Body of pancreas (tissue), 4 donors: ENCODE measurements at regions not wholly inside any gene's neighbourhood (a gene's known extent, or its start where the extent isn't known, plus 50 kb on each side); places are given as distances from the start of the nearest gene placed in this dataset.

ENCODE experiments used
- ATAC-seq: fragments of 150-250 bp; one replicate; pipeline ENCODE4 v1.9.1; 2016
- DNase-seq, 4 donors: peaks; one replicate each; pipeline ENCODE4 v3.0.0-alpha.2; 2019
- H3K27ac ChIP-seq, 4 donors: fragments of 200-600 bp; sonication (generic); 1 replicate in 3 of 4; 2 replicates in 1 of 4; pipeline versions ENCODE4 v1.5.1 to v1.6.1; 2016 to 2019; ENCODE audit warnings: mild to moderate bottlenecking in 1 of 4, mixed read lengths in 1 of 4, moderate library complexity in 1 of 4
- H3K27me3 ChIP-seq, 2 donors: fragments of 200-600 bp; sonication (generic); one replicate each; pipeline ENCODE4 v1.6.0; 2016; ENCODE audit warnings: mild to moderate bottlenecking in 1 of 2
- H3K36me3 ChIP-seq, 2 donors: fragments of 200-600 bp; sonication (generic); replicated peaks in 1 of 2; 2 replicates each; pipeline ENCODE4 v1.5.1; 2016; ENCODE audit warnings: low read depth in 2 of 2; ENCODE audit not compliant: insufficient read depth in 1 of 2
- H3K4me1 ChIP-seq: fragments of 200-600 bp; sonication (generic); one replicate; pipeline ENCODE4 v1.6.0; 2016
- H3K4me3 ChIP-seq, 2 donors: fragments of 200-600 bp; sonication (generic); 1 replicate in 1 of 2; 2 replicates in 1 of 2; pipeline ENCODE4 v1.5.1; 2016 to 2019
- H3K9me3 ChIP-seq, 3 donors: fragments of 200-600 bp; sonication (generic); 1 replicate in 2 of 3; 2 replicates in 1 of 3; pipeline ENCODE4 v1.5.1; 2016
- POLR2A ChIP-seq, 3 donors: fragments of 450-650 bp; IDR thresholded peaks; one replicate each; pipeline ENCODE4 v1.6.1; 2016; ENCODE audit warnings: antibody characterized with exemption in 3 of 3, mild to moderate bottlenecking in 2 of 3
- WGBS, 2 donors: methylation state at CpG; one replicate each; pipeline ENCODE4 v1.1.5; 2017; 5-methylcytosine and 5-hydroxymethylcytosine counted together
- intact Hi-C: fragments of 100-400 bp; cut with DNase I; formaldehyde crosslinking; loops from one replicate; pipeline ENCODE4 v1.15.1; 2023
- TF ChIP-seq, protein P1 (sequence below), 7 experiments: fragments of 450-650 bp in 4 of 7; fragments of 200-600 bp in 3 of 7; sonication (generic) in 3 of 7; IDR thresholded peaks; one replicate each; pipeline ENCODE4 v1.5.1; 2016 to 2019; ENCODE audit warnings: antibody characterized with exemption in 7 of 7

DNA sequence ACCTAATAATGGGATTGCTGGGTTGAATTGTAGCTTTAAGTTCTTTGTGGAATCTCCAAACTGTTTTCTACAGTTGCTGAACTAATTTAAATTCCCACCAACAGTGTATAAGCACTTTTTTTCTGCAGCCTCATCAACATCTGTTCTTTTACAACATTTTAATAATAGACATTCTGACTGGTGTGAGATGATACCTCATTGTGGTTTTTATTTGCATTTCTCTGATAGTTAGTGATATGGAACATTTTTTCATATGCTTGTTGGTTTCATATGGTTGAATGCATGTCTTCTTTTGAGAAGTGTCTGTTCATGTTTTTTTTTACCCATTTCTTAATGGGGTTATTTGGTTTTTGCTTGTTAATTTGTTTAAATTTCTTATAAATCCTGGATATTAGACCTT lies 1718.9 kb downstream of the C4orf33 start:
- Histone ChIP-seq H3K36me3 (no peaks in the 10 kb centered on the region), H3K27me3 (no peaks in the 10 kb centered on the region), H3K27ac (no peak overlapping the region), H3K9me3 (no peaks in the 10 kb centered on the region), H3K4me1 (peaks cover 7% of the 10 kb centered on the region), H3K4me3 (no peak overlapping the region)
- intact Hi-C loops: no loop called here
- TF ChIP-seq POLR2A (IDR thresholded peaks at IDR 0.05): no peak
- ATAC-seq: no peak
- no peak for DNase-seq

DNA sequence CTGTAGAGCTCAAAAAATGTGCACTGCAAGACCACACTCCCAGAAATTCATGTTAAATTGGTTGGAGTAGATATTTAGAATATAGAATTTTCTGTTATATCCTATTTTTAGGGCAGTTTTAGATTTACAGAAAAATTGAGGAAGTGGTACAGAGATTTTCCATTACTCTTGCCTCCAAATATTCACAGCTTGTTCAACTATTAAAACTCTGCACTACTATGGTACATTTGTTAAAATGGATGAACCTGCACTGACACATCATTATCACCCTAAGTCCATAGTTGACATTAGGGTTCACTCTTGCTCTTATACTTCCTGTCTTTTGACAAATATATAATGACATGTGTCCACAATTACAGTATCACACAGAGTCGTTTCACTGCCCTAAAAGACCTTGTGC lies 1724.5 kb downstream of the C4orf33 start:
- H3K27ac ChIP-seq: no peak overlapping the region
- no peak for DNase-seq
- no peak for ATAC-seq
- no peak for TF ChIP-seq POLR2A (IDR thresholded peaks at IDR 0.05)
- TF ChIP-seq, protein P1, sequence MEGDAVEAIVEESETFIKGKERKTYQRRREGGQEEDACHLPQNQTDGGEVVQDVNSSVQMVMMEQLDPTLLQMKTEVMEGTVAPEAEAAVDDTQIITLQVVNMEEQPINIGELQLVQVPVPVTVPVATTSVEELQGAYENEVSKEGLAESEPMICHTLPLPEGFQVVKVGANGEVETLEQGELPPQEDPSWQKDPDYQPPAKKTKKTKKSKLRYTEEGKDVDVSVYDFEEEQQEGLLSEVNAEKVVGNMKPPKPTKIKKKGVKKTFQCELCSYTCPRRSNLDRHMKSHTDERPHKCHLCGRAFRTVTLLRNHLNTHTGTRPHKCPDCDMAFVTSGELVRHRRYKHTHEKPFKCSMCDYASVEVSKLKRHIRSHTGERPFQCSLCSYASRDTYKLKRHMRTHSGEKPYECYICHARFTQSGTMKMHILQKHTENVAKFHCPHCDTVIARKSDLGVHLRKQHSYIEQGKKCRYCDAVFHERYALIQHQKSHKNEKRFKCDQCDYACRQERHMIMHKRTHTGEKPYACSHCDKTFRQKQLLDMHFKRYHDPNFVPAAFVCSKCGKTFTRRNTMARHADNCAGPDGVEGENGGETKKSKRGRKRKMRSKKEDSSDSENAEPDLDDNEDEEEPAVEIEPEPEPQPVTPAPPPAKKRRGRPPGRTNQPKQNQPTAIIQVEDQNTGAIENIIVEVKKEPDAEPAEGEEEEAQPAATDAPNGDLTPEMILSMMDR (IDR thresholded peaks at IDR 0.05): no peak
- no peaks in the 10 kb centered on the region for H3K9me3 ChIP-seq
- no peak overlapping the region for H3K4me3 ChIP-seq
- 29 to 32% methylated on average over 1 of the region's 1 CpG for WGBS, 2 donors
- no peaks in the 10 kb centered on the region for H3K4me1 ChIP-seq
- no peaks in the 10 kb centered on the region for H3K27me3 ChIP-seq
- H3K36me3 ChIP-seq: no peaks in the 10 kb centered on the region
- intact Hi-C loops: no loop called here

DNA sequence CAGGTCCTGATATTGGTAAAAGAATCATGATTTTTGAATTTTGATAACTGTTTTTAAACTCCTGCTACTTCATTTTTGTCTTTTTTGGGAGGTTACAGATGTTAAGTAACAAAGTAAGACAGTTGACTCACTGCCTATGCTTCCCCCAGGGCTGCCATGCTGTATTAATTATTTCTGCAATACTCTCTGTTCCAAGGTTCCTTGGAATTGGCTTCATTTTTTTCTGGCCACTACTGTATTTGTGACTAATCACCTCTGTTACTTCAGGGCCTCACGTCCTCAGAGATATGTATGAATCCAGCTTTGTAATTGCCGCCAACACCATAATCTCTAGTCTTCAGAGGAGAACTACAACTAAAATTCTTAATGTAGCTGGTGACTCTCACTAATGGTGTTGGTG lies 1729.3 kb downstream of the C4orf33 start:
- intact Hi-C loops: no loop called here
- no peak overlapping the region for H3K4me3 ChIP-seq
- no peak overlapping the region for H3K27ac ChIP-seq
- WGBS, 2 donors: 69 to 80% methylated on average over 2 of the region's 2 CpGs
- no peaks in the 10 kb centered on the region for H3K4me1 ChIP-seq
- no peaks in the 10 kb centered on the region for H3K36me3 ChIP-seq
- ATAC-seq (no peak), DNase-seq (no peak)
- no peaks in the 10 kb centered on the region for H3K9me3 ChIP-seq
- no peaks in the 10 kb centered on the region for H3K27me3 ChIP-seq
- TF ChIP-seq, protein P1 (IDR thresholded peaks at IDR 0.05): no peak
- TF ChIP-seq POLR2A (IDR thresholded peaks at IDR 0.05): no peak

DNA sequence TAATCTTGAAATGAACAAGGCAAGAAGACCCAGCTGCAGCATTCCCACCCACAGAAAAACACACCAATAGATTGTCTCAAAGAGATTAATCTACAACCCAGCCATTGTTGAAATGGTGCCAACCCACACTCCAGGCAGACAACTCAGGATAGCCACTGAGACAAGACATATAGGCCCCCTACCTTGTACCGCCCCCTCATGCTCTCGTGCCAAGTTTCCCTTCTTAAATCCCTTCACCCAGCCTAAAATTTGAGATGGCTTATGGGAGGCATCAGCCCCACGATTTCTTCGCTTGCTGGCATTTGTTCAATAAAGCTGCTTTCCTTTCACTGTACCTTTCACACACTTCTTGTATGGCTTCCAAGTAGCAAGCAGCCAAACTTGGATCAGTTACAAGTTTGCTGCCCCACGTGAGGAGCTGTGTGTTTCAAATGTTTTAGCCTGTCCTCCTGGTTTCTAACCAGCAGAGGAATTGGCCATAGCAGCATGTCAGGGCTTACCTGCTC lies 1754.1 kb downstream of the C4orf33 start:
- ATAC-seq: peak; percentile 93
- no peaks in the 10 kb centered on the region for H3K9me3 ChIP-seq
- DNase-seq: peak; percentile 82 to 91 (median 86)
- intact Hi-C loops: no loop called here
- H3K4me1 ChIP-seq: peaks cover 48% of the 10 kb centered on the region
- peak overlapping the region in 1 of 2 donors; percentile 2 for H3K4me3 ChIP-seq
- no peaks in the 10 kb centered on the region for H3K36me3 ChIP-seq
- WGBS, 2 donors: 8% methylated on average over 5 of the region's 5 CpGs
- H3K27me3 ChIP-seq: no peaks in the 10 kb centered on the region
- H3K27ac ChIP-seq: peak overlapping the region; percentile 56 to 78 (median 66)
- TF ChIP-seq, protein P1 (IDR thresholded peaks at IDR 0.05): peak in 3 of 7 experiments; percentile 35 to 41 (median 41)
- TF ChIP-seq POLR2A (IDR thresholded peaks at IDR 0.05): peak in 1 of 3 donors; percentile 46

DNA sequence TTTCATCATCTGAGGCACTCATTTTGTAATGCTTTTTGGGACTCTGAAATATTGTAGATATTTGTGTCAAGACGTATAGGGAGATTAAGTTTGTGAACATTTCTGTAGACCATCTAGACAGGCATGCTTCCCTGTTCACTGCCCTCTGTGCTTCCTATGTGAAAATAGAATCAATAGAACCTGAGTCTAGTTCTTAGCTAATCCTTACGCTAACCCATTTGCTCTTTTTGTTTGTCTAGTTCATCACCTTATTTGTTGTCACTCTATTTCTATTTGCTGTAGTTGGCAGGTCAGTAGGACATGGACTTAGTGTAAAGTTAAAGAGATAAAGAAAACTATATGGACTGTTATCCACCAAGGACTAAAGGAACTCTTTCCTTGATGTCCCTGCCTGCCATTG lies 1755.2 kb downstream of the C4orf33 start:
- ATAC-seq (no peak), DNase-seq (no peak)
- no peak for TF ChIP-seq POLR2A (IDR thresholded peaks at IDR 0.05)
- TF ChIP-seq, protein P1 (IDR thresholded peaks at IDR 0.05): no peak
- Histone ChIP-seq H3K4me1 (peaks cover 54% of the 10 kb centered on the region), H3K4me3 (peak overlapping the region in 1 of 2 donors; percentile 2), H3K27me3 (no peaks in the 10 kb centered on the region), H3K36me3 (no peaks in the 10 kb centered on the region), H3K9me3 (no peaks in the 10 kb centered on the region), H3K27ac (peak overlapping the region; percentile 56 to 78 (median 66))
- WGBS, 2 donors: 35 to 40% methylated on average over 2 of the region's 2 CpGs
- intact Hi-C loops: no loop called here
